Body of pancreas (tissue), 4 donors: ENCODE measurements at regions not wholly inside any gene's neighbourhood (a gene's known extent, or its start where the extent isn't known, plus 50 kb on each side); places are given as distances from the start of the nearest gene placed in this dataset.

ENCODE experiments used
- CTCF ChIP-seq, 7 experiments: fragments of 450-650 bp in 4 of 7; fragments of 200-600 bp in 3 of 7; sonication (generic) in 3 of 7; IDR thresholded peaks; one replicate each; pipeline ENCODE4 v1.5.1; 2016 to 2019; ENCODE audit warnings: antibody characterized with exemption in 7 of 7
- POLR2A ChIP-seq, 3 donors: fragments of 450-650 bp; IDR thresholded peaks; one replicate each; pipeline ENCODE4 v1.6.1; 2016; ENCODE audit warnings: antibody characterized with exemption in 3 of 3, mild to moderate bottlenecking in 2 of 3

DNA sequence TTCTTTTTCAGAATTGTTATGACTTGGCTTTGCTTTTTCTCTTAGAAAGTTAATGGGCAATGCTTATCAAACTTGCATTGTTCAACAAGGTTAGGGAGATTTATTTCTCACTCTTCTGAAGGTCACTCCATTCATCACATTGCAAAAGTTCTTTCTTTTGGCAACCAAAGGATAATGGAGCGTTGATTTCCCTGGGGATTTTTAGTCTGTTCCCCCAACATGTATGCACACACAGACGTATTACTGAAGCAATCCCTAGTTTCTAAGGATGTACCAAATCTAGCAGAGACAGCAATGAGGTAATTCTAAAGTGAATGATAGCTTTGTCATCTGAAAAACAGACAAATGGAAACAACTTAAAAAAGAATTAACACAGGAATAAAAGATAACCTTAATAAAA, 349.1 kb downstream of the NYAP2 start:
- TF ChIP-seq CTCF (IDR thresholded peaks at IDR 0.05) (no peak), POLR2A (IDR thresholded peaks at IDR 0.05) (no peak)
